C4-2B (cell line): ENCODE measurements at regions not wholly inside any gene's neighbourhood (a gene's known extent, or its start where the extent isn't known, plus 50 kb on each side); places are given as distances from the start of the nearest gene placed in this dataset.
"Not testable (repeated sequence)": the region's sequence is repeated elsewhere in the genome, so short reads cannot be mapped to it uniquely, and the experiment has no call there.

ENCODE experiments used
- ZFX ChIP-seq: fragments of 450-650 bp; IDR thresholded peaks from 2 replicates; pipeline ENCODE4 v1.6.1; 2017
- TF ChIP-seq, protein P1 (sequence below): fragments of 450-650 bp; conservative IDR thresholded peaks from 2 replicates; pipeline ENCODE4 v1.5.1; 2017; ENCODE audit warnings: mild to moderate bottlenecking

DNA sequence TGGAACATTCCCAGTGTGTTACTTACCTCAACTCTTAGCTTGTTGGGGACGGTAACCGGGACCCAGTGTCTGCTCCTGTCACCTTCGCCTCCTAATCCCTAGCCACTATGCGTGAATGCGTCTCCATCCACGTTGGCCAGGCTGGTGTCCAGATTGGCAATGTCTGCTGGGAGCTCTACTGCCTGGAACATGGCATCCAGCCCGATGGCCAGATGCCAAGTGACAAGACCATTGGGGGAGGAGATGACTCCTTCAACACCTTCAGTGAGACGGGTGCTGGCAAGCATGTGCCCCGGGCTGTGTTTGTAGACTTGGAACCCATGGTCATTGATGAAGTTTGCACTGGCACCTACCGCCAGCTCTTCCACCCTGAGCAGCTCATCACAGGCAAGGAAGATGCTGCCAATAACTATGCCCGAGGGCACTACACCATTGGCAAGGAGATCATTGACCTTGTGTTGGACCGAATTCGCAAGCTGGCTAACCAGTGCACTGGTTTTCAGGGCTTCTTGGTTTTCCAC is 59.8 kb upstream of the CHORDC1 start:
- TF ChIP-seq, protein P1, sequence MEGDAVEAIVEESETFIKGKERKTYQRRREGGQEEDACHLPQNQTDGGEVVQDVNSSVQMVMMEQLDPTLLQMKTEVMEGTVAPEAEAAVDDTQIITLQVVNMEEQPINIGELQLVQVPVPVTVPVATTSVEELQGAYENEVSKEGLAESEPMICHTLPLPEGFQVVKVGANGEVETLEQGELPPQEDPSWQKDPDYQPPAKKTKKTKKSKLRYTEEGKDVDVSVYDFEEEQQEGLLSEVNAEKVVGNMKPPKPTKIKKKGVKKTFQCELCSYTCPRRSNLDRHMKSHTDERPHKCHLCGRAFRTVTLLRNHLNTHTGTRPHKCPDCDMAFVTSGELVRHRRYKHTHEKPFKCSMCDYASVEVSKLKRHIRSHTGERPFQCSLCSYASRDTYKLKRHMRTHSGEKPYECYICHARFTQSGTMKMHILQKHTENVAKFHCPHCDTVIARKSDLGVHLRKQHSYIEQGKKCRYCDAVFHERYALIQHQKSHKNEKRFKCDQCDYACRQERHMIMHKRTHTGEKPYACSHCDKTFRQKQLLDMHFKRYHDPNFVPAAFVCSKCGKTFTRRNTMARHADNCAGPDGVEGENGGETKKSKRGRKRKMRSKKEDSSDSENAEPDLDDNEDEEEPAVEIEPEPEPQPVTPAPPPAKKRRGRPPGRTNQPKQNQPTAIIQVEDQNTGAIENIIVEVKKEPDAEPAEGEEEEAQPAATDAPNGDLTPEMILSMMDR = not testable (repeated sequence)
- TF ChIP-seq ZFX = not testable (repeated sequence)
